Stomach smooth muscle (tissue), 2 donors: ENCODE measurements at regions not wholly inside any gene's neighbourhood (a gene's known extent, or its start where the extent isn't known, plus 50 kb on each side); places are given as distances from the start of the nearest gene placed in this dataset.

Experiments
- H3K27ac ChIP-seq: one replicate; pipeline ENCODE4 v1.7.0; 2013; ENCODE audit warnings: mild to moderate bottlenecking, low read length, inconsistent platforms
- H3K27me3 ChIP-seq, 2 donors: one replicate each; pipeline ENCODE4 v1.7.0; 2013; ENCODE audit warnings: low read length in 2 of 2; ENCODE audit not compliant: insufficient read depth in 2 of 2, control insufficient read depth in 1 of 2
- H3K36me3 ChIP-seq, 2 donors: one replicate each; pipeline ENCODE4 v1.7.0; 2013; ENCODE audit warnings: low read length in 2 of 2; ENCODE audit not compliant: control insufficient read depth in 2 of 2, insufficient read depth in 2 of 2
- H3K4me1 ChIP-seq: one replicate; pipeline ENCODE4 v1.7.0; 2013; ENCODE audit warnings: low read length; ENCODE audit not compliant: control insufficient read depth, insufficient read depth
- H3K4me3 ChIP-seq, 2 donors: one replicate each; pipeline ENCODE4 v1.7.0; 2013; ENCODE audit warnings: low read length in 2 of 2
- H3K9ac ChIP-seq, 2 donors: one replicate each; pipeline ENCODE4 v1.7.0; 2013; ENCODE audit warnings: low read length in 2 of 2, mild to moderate bottlenecking in 1 of 2
- H3K9me3 ChIP-seq, 2 donors: one replicate each; pipeline ENCODE4 v1.7.0; 2013; ENCODE audit warnings: low read length in 2 of 2; ENCODE audit not compliant: control insufficient read depth in 2 of 2
- donor health status: healthy.
- donor health status: Pancreatic carcinoma.

GRCh38 chr13:23983671-23984070, 86.4 kb upstream of the C1QTNF9B start:
- H3K36me3 ChIP-seq, result no peaks in the 10 kb centered on the region
- no peaks in the 10 kb centered on the region for H3K9me3 ChIP-seq
- H3K4me3 ChIP-seq, result no peak overlapping the region
- peaks cover 16% of the 10 kb centered on the region for H3K4me1 ChIP-seq
- no peak overlapping the region for H3K9ac ChIP-seq
- peaks cover 0 to 5% of the 10 kb centered on the region in 2 donors for H3K27me3 ChIP-seq
- H3K27ac ChIP-seq, result no peak overlapping the region

- Histone ChIP-seq H3K27ac (no peak overlapping the region), H3K4me1 (peaks cover 12% of the 10 kb centered on the region), H3K9me3 (no peaks in the 10 kb centered on the region), H3K9ac (no peak overlapping the region), H3K27me3 (peaks cover 0 to 3% of the 10 kb centered on the region in 2 donors), H3K36me3 (no peaks in the 10 kb centered on the region), H3K4me3 (no peak overlapping the region)
Measured at GRCh38 chr13:23984546-23984945, 87.2 kb upstream of the C1QTNF9B start.

- no peak overlapping the region for H3K27ac ChIP-seq
- no peak overlapping the region for H3K4me3 ChIP-seq
- no peaks in the 10 kb centered on the region for H3K36me3 ChIP-seq
Measured at GRCh38 chr13:23985060-23985459, 87.8 kb upstream of the C1QTNF9B start.

GRCh38 chr13:23985839-23986238, 88.5 kb upstream of the C1QTNF9B start:
- Histone ChIP-seq H3K9me3 (no peaks in the 10 kb centered on the region), H3K36me3 (no peaks in the 10 kb centered on the region), H3K4me1 (peaks cover 2% of the 10 kb centered on the region), H3K9ac (no peak overlapping the region), H3K27ac (no peak overlapping the region), H3K4me3 (no peak overlapping the region), H3K27me3 (no peaks in the 10 kb centered on the region)

More at GRCh38 chr13:23985060-23985459, 87.8 kb upstream of the C1QTNF9B start:
- Histone ChIP-seq H3K27me3 (no peaks in the 10 kb centered on the region), H3K9ac (no peak overlapping the region), H3K4me1 (peaks cover 7% of the 10 kb centered on the region), H3K9me3 (no peaks in the 10 kb centered on the region)

GRCh38 chr13:23986619-23987018, 89.3 kb upstream of the C1QTNF9B start:
- H3K9me3 ChIP-seq, result no peaks in the 10 kb centered on the region
- no peak overlapping the region for H3K4me3 ChIP-seq
- no peaks in the 10 kb centered on the region for H3K27me3 ChIP-seq
- peaks cover 2% of the 10 kb centered on the region for H3K4me1 ChIP-seq
- no peaks in the 10 kb centered on the region for H3K36me3 ChIP-seq
- H3K9ac ChIP-seq, result no peak overlapping the region
- no peak overlapping the region for H3K27ac ChIP-seq

- Histone ChIP-seq H3K27me3 (peaks cover 0 to 2% of the 10 kb centered on the region in 2 donors), H3K9me3 (no peaks in the 10 kb centered on the region), H3K4me3 (no peak overlapping the region), H3K36me3 (no peaks in the 10 kb centered on the region), H3K4me1 (peaks cover 2% of the 10 kb centered on the region), H3K27ac (no peak overlapping the region), H3K9ac (no peak overlapping the region)
Measured at GRCh38 chr13:23987331-23987894, 90.1 kb upstream of the C1QTNF9B start.

GRCh38 chr13:23988546-23989122, 91.3 kb upstream of the C1QTNF9B start:
- no peak overlapping the region for H3K9ac ChIP-seq

GRCh38 chr13:23990455-23990854, 93.2 kb upstream of the C1QTNF9B start:
- Histone ChIP-seq H3K36me3 (no peaks in the 10 kb centered on the region), H3K4me1 (peaks cover 2% of the 10 kb centered on the region), H3K4me3 (no peak overlapping the region), H3K9me3 (no peaks in the 10 kb centered on the region), H3K9ac (no peak overlapping the region), H3K27ac (no peak overlapping the region), H3K27me3 (peaks cover 0 to 2% of the 10 kb centered on the region in 2 donors)

More at GRCh38 chr13:23988546-23989122, 91.3 kb upstream of the C1QTNF9B start:
- H3K36me3 ChIP-seq, result no peaks in the 10 kb centered on the region
- H3K4me3 ChIP-seq, result no peak overlapping the region
- peaks cover 0 to 2% of the 10 kb centered on the region in 2 donors for H3K27me3 ChIP-seq
- H3K27ac ChIP-seq, result no peak overlapping the region
- peaks cover 2% of the 10 kb centered on the region for H3K4me1 ChIP-seq
- no peaks in the 10 kb centered on the region for H3K9me3 ChIP-seq

GRCh38 chr13:23991119-23991518, 93.8 kb upstream of the C1QTNF9B start:
- no peaks in the 10 kb centered on the region for H3K36me3 ChIP-seq
- H3K27ac ChIP-seq, result no peak overlapping the region
- H3K4me1 ChIP-seq, result no peaks in the 10 kb centered on the region
- H3K9me3 ChIP-seq, result no peaks in the 10 kb centered on the region
- H3K4me3 ChIP-seq, result no peak overlapping the region
- peaks cover 0 to 2% of the 10 kb centered on the region in 2 donors for H3K27me3 ChIP-seq
- H3K9ac ChIP-seq, result no peak overlapping the region

- Histone ChIP-seq H3K36me3 (no peaks in the 10 kb centered on the region), H3K27ac (no peak overlapping the region), H3K9me3 (no peaks in the 10 kb centered on the region), H3K4me3 (no peak overlapping the region), H3K9ac (no peak overlapping the region), H3K27me3 (peaks cover 0 to 2% of the 10 kb centered on the region in 2 donors), H3K4me1 (no peaks in the 10 kb centered on the region)
Measured at GRCh38 chr13:23992781-23993679, 95.7 kb upstream of the C1QTNF9B start.

GRCh38 chr13:23993680-23993985, 96.3 kb upstream of the C1QTNF9B start:
- Histone ChIP-seq H3K27me3 (peaks cover 0 to 2% of the 10 kb centered on the region in 2 donors), H3K4me3 (no peak overlapping the region), H3K4me1 (no peaks in the 10 kb centered on the region), H3K36me3 (no peaks in the 10 kb centered on the region), H3K9ac (no peak overlapping the region), H3K9me3 (no peaks in the 10 kb centered on the region), H3K27ac (no peak overlapping the region)
